ENCODE measurements at regions not wholly inside any gene's neighbourhood (a gene's known extent, or its start where the extent isn't known, plus 50 kb on each side); places are given as distances from the start of the nearest gene placed in this dataset.

DNA sequence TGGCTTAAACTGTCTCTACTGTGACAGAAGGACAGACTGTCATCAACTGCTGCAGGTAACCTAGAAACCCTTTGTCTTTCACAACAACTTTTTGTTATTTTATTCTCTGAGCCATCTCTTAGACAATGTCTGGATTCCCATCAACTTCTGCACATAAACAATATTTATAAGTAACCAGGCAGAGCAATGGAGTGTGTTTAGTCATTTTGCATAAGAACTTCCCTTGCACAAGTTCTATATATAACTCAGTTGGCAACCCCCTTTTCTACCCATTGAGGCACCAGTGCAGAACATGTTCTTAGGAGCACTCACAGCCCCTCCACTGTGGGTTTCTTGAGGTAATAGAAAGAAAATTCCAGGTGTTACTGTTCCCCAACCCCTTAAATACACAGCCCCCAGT is 65.0 kb upstream of the IL6 start:
- peak overlapping the region in 1 of 3 experiments; percentile 23 for H3K4me3 ChIP-seq (replicated peaks in 1 of 3; ENCODE audit: low read depth in 2 of 3, low read length in 3 of 3)
- Mint-ChIP-seq H3K27me3 (ENCODE audit: low read depth in 3 of 3) (peaks cover 0 to 5% (median 0%) of the 10 kb centered on the region in 3 donors), H3K27ac (peak overlapping the region; percentile 61 to 93 (median 90)), H3K4me3 (peak overlapping the region in 1 of 2 donors; percentile 55), H3K4me1 (peaks cover 51% of the 10 kb centered on the region), H3K36me3 (no peaks in the 10 kb centered on the region), H3K9me3 (peaks cover 0 to 12% (median 0%) of the 10 kb centered on the region in 7 donors)
- H3K36me3 ChIP-seq (replicated peaks in 1 of 2; ENCODE audit: control insufficient read depth in 1 of 2, insufficient read depth in 2 of 2, low read length in 2 of 2), result no peaks in the 10 kb centered on the region
- no peak overlapping the region for H2AFZ ChIP-seq (ENCODE audit: insufficient read depth, low read depth, low read length, poor library complexity, severe bottlenecking)
- H3K27me3 ChIP-seq (ENCODE audit: control insufficient read depth in 2 of 2, insufficient read depth in 2 of 2, low read length in 2 of 2), result no peaks in the 10 kb centered on the region
- H3K4me2 ChIP-seq (replicated peaks; ENCODE audit: extremely low read depth, low read length, poor library complexity, severe bottlenecking), result peak overlapping the region; percentile 47
- TF ChIP-seq CTCF (IDR thresholded peaks at IDR 0.05), result no peak
- intact Hi-C loops (cut with micrococcal nuclease), result loop anchor here (5.0 to 10.0 kb wide), 2 partner anchors 63 to 90 kb away; partner anchors contain the start of gene IL6 (in 2 of the 2)
- H3K79me2 ChIP-seq (ENCODE audit: insufficient read depth, low read length), result no peaks in the 10 kb centered on the region
- peak; percentile 32 to 64 (median 42) for DNase-seq
- H3K9ac ChIP-seq (ENCODE audit: insufficient read depth, low read length, poor library complexity, severe bottlenecking), result no peak overlapping the region
- no peaks in the 10 kb centered on the region for H4K20me1 ChIP-seq (ENCODE audit: insufficient read depth, low read length)
- no peaks in the 10 kb centered on the region for H3K9me3 ChIP-seq (replicated peaks in 1 of 2; ENCODE audit: control insufficient read depth in 1 of 2, insufficient read depth in 1 of 2, low read length in 2 of 2)
- peaks cover 37 to 42% of the 10 kb centered on the region in 2 donors for H3K4me1 ChIP-seq (ENCODE audit: control insufficient read depth in 1 of 2, insufficient read depth in 2 of 2, low read length in 2 of 2)
- H3K27ac ChIP-seq (ENCODE audit: low read depth in 1 of 2, low read length in 2 of 2), result peak overlapping the region in 1 of 2 donors; percentile 66

GRCh38 chr7:22660732-22661131 is 66.3 kb upstream of the IL6 start:
- no peaks in the 10 kb centered on the region for H4K20me1 ChIP-seq (ENCODE audit: insufficient read depth, low read length)
- H3K79me2 ChIP-seq (ENCODE audit: insufficient read depth, low read length), result no peaks in the 10 kb centered on the region
- Mint-ChIP-seq H3K9me3 (peaks cover 0 to 11% (median 0%) of the 10 kb centered on the region in 7 donors), H3K4me1 (peaks cover 44% of the 10 kb centered on the region), H3K4me3 (no peak overlapping the region), H3K27ac (peak overlapping the region in 1 of 7 donors; percentile 52), H3K27me3 (ENCODE audit: low read depth in 3 of 3) (peaks cover 0 to 6% (median 4%) of the 10 kb centered on the region in 3 donors), H3K36me3 (no peaks in the 10 kb centered on the region)
- no peak overlapping the region for H2AFZ ChIP-seq (ENCODE audit: insufficient read depth, low read depth, low read length, poor library complexity, severe bottlenecking)
- whole genome bisulfite sequencing (ENCODE audit: insufficient coverage), result 80% methylated on average over 1 of the region's 3 CpGs
- intact Hi-C loops (cut with micrococcal nuclease), result loop anchor here (5.0 to 10.0 kb wide), 2 partner anchors 64 to 88 kb away; partner anchors contain the start of gene IL6 (in 2 of the 2)
- H3K4me3 ChIP-seq (replicated peaks in 1 of 3; ENCODE audit: low read depth in 2 of 3, low read length in 3 of 3), result no peak overlapping the region
- no peaks in the 10 kb centered on the region for H3K36me3 ChIP-seq (replicated peaks in 1 of 2; ENCODE audit: control insufficient read depth in 1 of 2, insufficient read depth in 2 of 2, low read length in 2 of 2)
- H3K4me1 ChIP-seq (ENCODE audit: control insufficient read depth in 1 of 2, insufficient read depth in 2 of 2, low read length in 2 of 2), result peaks cover 37 to 38% of the 10 kb centered on the region in 2 donors
- H3K27ac ChIP-seq (ENCODE audit: low read depth in 1 of 2, low read length in 2 of 2), result no peak overlapping the region
- no peak for DNase-seq
- H3K4me2 ChIP-seq (replicated peaks; ENCODE audit: extremely low read depth, low read length, poor library complexity, severe bottlenecking), result no peak overlapping the region
- H3K27me3 ChIP-seq (ENCODE audit: control insufficient read depth in 2 of 2, insufficient read depth in 2 of 2, low read length in 2 of 2), result no peaks in the 10 kb centered on the region
- H3K9me3 ChIP-seq (replicated peaks in 1 of 2; ENCODE audit: control insufficient read depth in 1 of 2, insufficient read depth in 1 of 2, low read length in 2 of 2), result no peaks in the 10 kb centered on the region
- peak; percentile 18 for TF ChIP-seq CTCF (IDR thresholded peaks at IDR 0.05)
- no peak overlapping the region for H3K9ac ChIP-seq (ENCODE audit: insufficient read depth, low read length, poor library complexity, severe bottlenecking)

Data from CD14-positive monocyte (primary cell).